Uterus (tissue), 2 donors: ENCODE measurements at regions not wholly inside any gene's neighbourhood (a gene's known extent, or its start where the extent isn't known, plus 50 kb on each side); places are given as distances from the start of the nearest gene placed in this dataset.

Source experiments
- CTCF ChIP-seq, 4 experiments: fragments of 200-600 bp in 2 of 4; fragments of 450-650 bp in 2 of 4; sonication (generic) in 2 of 4; IDR thresholded peaks; one replicate each; pipeline ENCODE4 v1.5.1; 2016 to 2019; ENCODE audit warnings: antibody characterized with exemption in 4 of 4, mild to moderate bottlenecking in 2 of 4, moderate library complexity in 1 of 4
- POLR2A ChIP-seq, 2 donors: fragments of 450-650 bp; IDR thresholded peaks; one replicate each; pipeline ENCODE4 v1.6.1; 2016; ENCODE audit warnings: antibody characterized with exemption in 2 of 2, mild to moderate bottlenecking in 1 of 2, moderate library complexity in 1 of 2

GRCh38 chr15:26311710-26312236 is 448.6 kb upstream of the ATP10A start:
- TF ChIP-seq CTCF (IDR thresholded peaks at IDR 0.05) (no peak), POLR2A (IDR thresholded peaks at IDR 0.05) (no peak)
